ENCODE measurements at regions not wholly inside any gene's neighbourhood (a gene's known extent, or its start where the extent isn't known, plus 50 kb on each side); places are given as distances from the start of the nearest gene placed in this dataset.

DNA sequence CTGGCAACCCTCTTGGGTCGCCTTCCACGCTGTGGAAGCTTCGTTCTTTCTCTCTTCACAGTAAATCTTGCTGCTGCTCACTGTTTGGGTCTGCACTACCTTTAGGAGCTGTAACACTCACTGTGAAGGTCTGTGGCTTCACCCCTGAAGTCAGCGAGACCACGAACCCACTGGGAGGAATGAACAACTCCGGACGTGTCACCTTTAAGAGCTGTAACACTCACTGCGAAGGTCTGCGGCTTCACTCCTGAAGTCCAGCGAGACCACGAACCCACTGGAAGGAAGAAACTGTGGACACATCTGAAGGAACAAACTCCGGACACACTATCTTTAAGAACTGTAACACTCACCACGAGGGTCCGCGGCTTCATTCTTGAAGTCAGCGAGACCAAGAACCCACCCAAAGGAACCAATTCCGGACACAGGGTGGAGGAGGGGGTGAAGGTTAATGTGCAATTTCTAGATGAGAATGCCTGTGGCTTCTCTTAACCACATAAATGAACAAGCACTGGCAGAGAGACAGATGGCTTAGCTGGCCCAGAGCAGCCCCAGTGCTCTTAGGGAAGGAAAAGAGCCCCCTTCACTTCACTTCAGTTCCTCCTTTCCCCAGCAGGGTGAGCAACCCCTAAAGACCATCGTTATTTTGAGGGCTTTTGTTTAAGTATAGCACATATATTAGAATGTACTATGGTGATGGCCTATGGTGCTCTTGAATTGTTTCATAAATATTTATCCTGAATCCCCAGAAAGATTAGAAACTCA lies 73.0 kb downstream of the LUZP4 start:
- WGBS (ENCODE audit: insufficient coverage, insufficient replicate concordance, low lambda C conversion rate, missing lambda C conversion rate), result 52% methylated on average over 18 of the region's 18 CpGs
- ChIA-PET SMC1A (ENCODE audit: uncharacterized antibody, unreplicated experiment) (interaction anchor here (0.6 to 4.2 kb wide), 12 partner anchors 8 to 279 kb away, joined by 3 to 31 read pairs (median 4); partner anchors contain the start of gene PLS3), RAD21 (ENCODE audit: unreplicated experiment) (interaction anchor here (0.7 to 3.9 kb wide), 5 partner anchors 28 to 220 kb away, joined by 3 to 19 read pairs (median 3); partner anchors contain the start of gene PLS3), CTCF (interaction anchor here (0.9 to 4.0 kb wide), 14 partner anchors 10 to 328 kb away, joined by 3 to 33 read pairs (median 5); no protein-coding TSS in a partner anchor), POLR2A (no interaction called here)
- Histone ChIP-seq H3K79me2 (ENCODE audit: control insufficient read depth, insufficient read depth, low read length) (no peaks in the 10 kb centered on the region), H3K9ac (ENCODE audit: control insufficient read depth, insufficient read depth, low read length) (no peak overlapping the region), H2AFZ (ENCODE audit: control insufficient read depth, low read depth, low read length) (no peak overlapping the region), H3K4me1 (ENCODE audit: control insufficient read depth, insufficient read depth, low read length) (no peaks in the 10 kb centered on the region), H3K4me3 (no peak overlapping the region), H3K27me3 (replicated peaks in 1 of 2; ENCODE audit: control insufficient read depth in 2 of 2, insufficient read depth in 2 of 2, low read length in 1 of 2) (no peaks in the 10 kb centered on the region; a peak in 1 of 4 replicates), H3K4me2 (ENCODE audit: control insufficient read depth, insufficient read depth) (no peak overlapping the region), H3K36me3 (ENCODE audit: control insufficient read depth in 2 of 2, insufficient read depth in 2 of 2, low read length in 1 of 2) (no peaks in the 10 kb centered on the region), H3K9me3 (replicated peaks; ENCODE audit: control insufficient read depth, insufficient read depth, low read length) (no peaks in the 10 kb centered on the region), H3K27ac (ENCODE audit: control insufficient read depth, insufficient read depth) (no peak overlapping the region), H4K20me1 (ENCODE audit: control insufficient read depth, insufficient read depth) (no peaks in the 10 kb centered on the region)
- no TSS peak for BruUV-seq (replicated peaks)
- DNase-seq (ENCODE audit: low read depth, low spot score) (no peak), ATAC-seq (peak; percentile 91), FAIRE-seq (no peak)
- in situ Hi-C loops (cut with MboI) (no loop called here), intact Hi-C loops (cut with micrococcal nuclease; ENCODE audit: unreplicated experiment) (loop anchor here (5.0 kb wide), 2 partner anchors 50 to 200 kb away; partner anchors contain the start of gene PLS3)
- TF ChIP-seq IKZF2 (IDR thresholded peaks at IDR 0.05), result 0 out of 4 replicates have a peak, but pooled peaks of 1 of the 2 experiments have one; percentile 14
- TF ChIP-seq, protein P1, sequence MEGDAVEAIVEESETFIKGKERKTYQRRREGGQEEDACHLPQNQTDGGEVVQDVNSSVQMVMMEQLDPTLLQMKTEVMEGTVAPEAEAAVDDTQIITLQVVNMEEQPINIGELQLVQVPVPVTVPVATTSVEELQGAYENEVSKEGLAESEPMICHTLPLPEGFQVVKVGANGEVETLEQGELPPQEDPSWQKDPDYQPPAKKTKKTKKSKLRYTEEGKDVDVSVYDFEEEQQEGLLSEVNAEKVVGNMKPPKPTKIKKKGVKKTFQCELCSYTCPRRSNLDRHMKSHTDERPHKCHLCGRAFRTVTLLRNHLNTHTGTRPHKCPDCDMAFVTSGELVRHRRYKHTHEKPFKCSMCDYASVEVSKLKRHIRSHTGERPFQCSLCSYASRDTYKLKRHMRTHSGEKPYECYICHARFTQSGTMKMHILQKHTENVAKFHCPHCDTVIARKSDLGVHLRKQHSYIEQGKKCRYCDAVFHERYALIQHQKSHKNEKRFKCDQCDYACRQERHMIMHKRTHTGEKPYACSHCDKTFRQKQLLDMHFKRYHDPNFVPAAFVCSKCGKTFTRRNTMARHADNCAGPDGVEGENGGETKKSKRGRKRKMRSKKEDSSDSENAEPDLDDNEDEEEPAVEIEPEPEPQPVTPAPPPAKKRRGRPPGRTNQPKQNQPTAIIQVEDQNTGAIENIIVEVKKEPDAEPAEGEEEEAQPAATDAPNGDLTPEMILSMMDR (IDR thresholded peaks at IDR 0.05 in 2 of 3, conservative IDR thresholded peaks at IDR 0.05 in 1 of 3; ENCODE audit: control insufficient read depth in 2 of 3, extremely low read depth in 1 of 3, insufficient read depth in 1 of 3, low read depth in 3 of 3, low read length in 3 of 3), result peak in 1 of 3 experiments; percentile 13; a peak in 1 of 6 replicates
- TF ChIP-seq ZBED1 (IDR thresholded peaks at IDR 0.05; ENCODE audit: borderline replicate concordance), result no peak
- TF ChIP-seq, protein P2, sequence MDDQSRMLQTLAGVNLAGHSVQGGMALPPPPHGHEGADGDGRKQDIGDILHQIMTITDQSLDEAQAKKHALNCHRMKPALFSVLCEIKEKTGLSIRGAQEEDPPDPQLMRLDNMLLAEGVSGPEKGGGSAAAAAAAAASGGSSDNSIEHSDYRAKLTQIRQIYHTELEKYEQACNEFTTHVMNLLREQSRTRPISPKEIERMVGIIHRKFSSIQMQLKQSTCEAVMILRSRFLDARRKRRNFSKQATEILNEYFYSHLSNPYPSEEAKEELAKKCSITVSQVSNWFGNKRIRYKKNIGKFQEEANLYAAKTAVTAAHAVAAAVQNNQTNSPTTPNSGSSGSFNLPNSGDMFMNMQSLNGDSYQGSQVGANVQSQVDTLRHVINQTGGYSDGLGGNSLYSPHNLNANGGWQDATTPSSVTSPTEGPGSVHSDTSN (IDR thresholded peaks at IDR 0.05; ENCODE audit: insufficient replicate concordance, low read depth, low read length), result no peak
- peak; percentile 8; the same call in 1 of the 2 replicates for TF ChIP-seq SMC3 (IDR thresholded peaks at IDR 0.05; ENCODE audit: borderline replicate concordance, low read length)
- no peak for TF ChIP-seq SMAD5 (IDR thresholded peaks at IDR 0.05; ENCODE audit: low read depth)
- TF ChIP-seq RUNX3 (IDR thresholded peaks at IDR 0.05; ENCODE audit: low read length), result peak; percentile 36; the same call in 1 of the 2 replicates
